H1 (cell line): ENCODE measurements at regions not wholly inside any gene's neighbourhood (a gene's known extent, or its start where the extent isn't known, plus 50 kb on each side); places are given as distances from the start of the nearest gene placed in this dataset.

Experiments
- CTCF ChIA-PET: fragments of 300-600 bp; sonication (Branson Sonifier 250); formaldehyde crosslinking; loops from one replicate; lab custom pipeline; 2021; ENCODE audit not compliant: partially characterized antibody; lab: Charles Lee
- POLR2A ChIA-PET: fragments of 300-600 bp; sonication (Branson Sonifier 250); formaldehyde crosslinking; loops from one replicate; lab custom pipeline; 2021; ENCODE audit warnings: inconsistent platforms; ENCODE audit not compliant: partially characterized antibody; lab: Charles Lee
- DNase-seq, 2 experiments: peaks; one replicate each; pipeline versions ENCODE4 v3.0.0 to v3.0.0-alpha.2; 2010 to 2022; ENCODE audit warnings: low spot score in 2 of 2, low read depth in 1 of 2, mixed read lengths in 1 of 2
- FAIRE-seq: peaks from 2 replicates; lab custom pipeline; 2011; peaks lifted over from hg19 to GRCh38; lab: Jason Lieb, UNC
- H2AFZ ChIP-seq: 2 replicates; pipeline ENCODE4 v1.8.1; 2012; ENCODE audit warnings: low read length, inconsistent platforms
- H2AK5ac ChIP-seq: 2 replicates; pipeline ENCODE4 v1.6.1; 2013; ENCODE audit warnings: low read depth, low read length
- H2BK120ac ChIP-seq: replicated peaks from 2 replicates; pipeline ENCODE3; 2013; ENCODE audit warnings: low read depth, low read length, inconsistent platforms
- H2BK12ac ChIP-seq: 2 replicates; pipeline ENCODE4 v1.6.1; 2013; ENCODE audit warnings: low read depth, low read length
- H2BK15ac ChIP-seq: 2 replicates; pipeline ENCODE4 v1.6.1; 2013; ENCODE audit warnings: low read length
- H2BK20ac ChIP-seq: 2 replicates; pipeline ENCODE4 v1.6.1; 2013; ENCODE audit warnings: low read length
- H2BK5ac ChIP-seq: 2 replicates; pipeline ENCODE4 v1.6.1; 2013; ENCODE audit warnings: low read depth, low read length
- H3K14ac ChIP-seq: 2 replicates; pipeline ENCODE4 v1.6.1; 2013; ENCODE audit warnings: inconsistent platforms; ENCODE audit not compliant: insufficient read length
- H3K18ac ChIP-seq: 2 replicates; pipeline ENCODE4 v1.6.1; 2013; ENCODE audit warnings: low read length; ENCODE audit errors: extremely low read depth
- H3K23ac ChIP-seq: 2 replicates; pipeline ENCODE4 v1.6.1; 2013; ENCODE audit warnings: inconsistent platforms; ENCODE audit not compliant: insufficient read length
- H3K23me2 ChIP-seq: 2 replicates; pipeline ENCODE4 v1.6.1; 2013; ENCODE audit warnings: low read depth, low read length
- H3K27ac ChIP-seq: 2 replicates; pipeline ENCODE4 v1.6.1; 2011; ENCODE audit warnings: low read depth, low read length, inconsistent platforms
- H3K27me3 ChIP-seq, 4 experiments: replicated peaks in 1 of 4; 1 replicate in 1 of 4; 2 replicates in 3 of 4; pipeline versions ENCODE4 v1.6.1 to v1.8.1; 2011 to 2013; ENCODE audit warnings: low read length in 3 of 4, mild to moderate bottlenecking in 3 of 4, inconsistent platforms in 2 of 4, mixed read lengths in 2 of 4, moderate library complexity in 1 of 4; ENCODE audit not compliant: control insufficient read depth in 3 of 4, insufficient read depth in 3 of 4; ENCODE audit errors: extremely low read depth in 1 of 4
- H3K36me3 ChIP-seq, 4 experiments: 2 replicates each; pipeline versions ENCODE4 v1.6.1 to v1.8.1; 2011 to 2013; ENCODE audit warnings: mild to moderate bottlenecking in 4 of 4, low read length in 3 of 4, moderate library complexity in 2 of 4, control low read depth in 1 of 4, inconsistent platforms in 1 of 4; ENCODE audit not compliant: insufficient read depth in 4 of 4, control insufficient read depth in 2 of 4
- H3K4ac ChIP-seq: replicated peaks from 2 replicates; pipeline ENCODE3; 2013; ENCODE audit warnings: low read length, low read depth, mixed read lengths, inconsistent platforms; ENCODE audit not compliant: insufficient read length
- H3K4me1 ChIP-seq, 4 experiments: replicated peaks in 1 of 4; 1 replicate in 1 of 4; 2 replicates in 3 of 4; pipeline versions ENCODE4 v1.6.1 to v1.8.1; 2011 to 2013; ENCODE audit warnings: low read length in 3 of 4, inconsistent platforms in 2 of 4, mixed read lengths in 1 of 4; ENCODE audit not compliant: insufficient read depth in 4 of 4, control insufficient read depth in 3 of 4
- H3K4me2 ChIP-seq, 2 experiments: 2 replicates each; pipeline versions ENCODE4 v1.6.1 to v1.8.1; 2011 to 2013; ENCODE audit warnings: low read depth in 2 of 2, low read length in 2 of 2, control low read depth in 1 of 2, inconsistent platforms in 1 of 2, mild to moderate bottlenecking in 1 of 2; ENCODE audit not compliant: insufficient read depth in 1 of 2
- H3K4me3 ChIP-seq, 4 experiments: fragments of 200-600, 300-600 bp in 1 of 4; sonication (generic), shearing (Covaris generic), sonication (Bioruptor Twin) in 1 of 4; 2 replicates each; pipeline versions ENCODE4 v1.5.1 to v1.8.1; 2011 to 2016; ENCODE audit warnings: low read length in 4 of 4, low read depth in 3 of 4, control low read depth in 2 of 4, inconsistent platforms in 2 of 4, mild to moderate bottlenecking in 2 of 4, mixed read lengths in 1 of 4, moderate library complexity in 1 of 4; ENCODE audit not compliant: insufficient read depth in 2 of 4; ENCODE audit errors: extremely low read depth in 1 of 4
- H3K56ac ChIP-seq: replicated peaks from 2 replicates; pipeline ENCODE3; 2013; ENCODE audit warnings: low read depth, mild to moderate bottlenecking, mixed read lengths, low read length, inconsistent platforms; ENCODE audit not compliant: insufficient read length
- H3K79me1 ChIP-seq: 2 replicates; pipeline ENCODE4 v1.6.1; 2013; ENCODE audit warnings: low read depth, low read length, control low read depth
- H3K79me2 ChIP-seq, 2 experiments: 2 replicates each; pipeline versions ENCODE4 v1.6.1 to v1.8.1; 2012 to 2013; ENCODE audit warnings: low read length in 2 of 2, mild to moderate bottlenecking in 2 of 2, inconsistent platforms in 1 of 2; ENCODE audit not compliant: insufficient read depth in 2 of 2, control insufficient read depth in 1 of 2
- H3K9ac ChIP-seq, 4 experiments: replicated peaks in 1 of 4; 1 replicate in 1 of 4; 2 replicates in 3 of 4; pipeline versions ENCODE4 v1.6.1 to v1.8.1; 2011 to 2013; ENCODE audit warnings: low read depth in 3 of 4, low read length in 3 of 4, control low read depth in 2 of 4, mild to moderate bottlenecking in 2 of 4, moderate library complexity in 2 of 4, inconsistent platforms in 1 of 4; ENCODE audit errors: extremely low read depth in 1 of 4
- H3K9me3 ChIP-seq, 2 experiments: 2 replicates each; pipeline versions ENCODE4 v1.6.1 to v1.8.1; 2012 to 2013; ENCODE audit warnings: mild to moderate bottlenecking in 2 of 2, moderate library complexity in 2 of 2, control low read depth in 1 of 2, inconsistent platforms in 1 of 2, low read depth in 1 of 2, low read length in 1 of 2, mixed read lengths in 1 of 2; ENCODE audit not compliant: insufficient read depth in 2 of 2
- H4K20me1 ChIP-seq, 2 experiments: replicated peaks in 1 of 2; 2 replicates each; pipeline versions ENCODE3 to v1.8.1; 2011 to 2013; ENCODE audit warnings: inconsistent platforms in 2 of 2, low read length in 2 of 2, mild to moderate bottlenecking in 1 of 2; ENCODE audit not compliant: insufficient read depth in 2 of 2, control insufficient read depth in 1 of 2
- H4K5ac ChIP-seq: 2 replicates; pipeline ENCODE4 v1.6.1; 2013; ENCODE audit warnings: low read length, low read depth, mixed read lengths, inconsistent platforms; ENCODE audit not compliant: insufficient read length
- H4K8ac ChIP-seq: 2 replicates; pipeline ENCODE4 v1.8.0; 2013; ENCODE audit warnings: mild to moderate bottlenecking, moderate library complexity, low read length, inconsistent platforms; ENCODE audit not compliant: insufficient read depth; ENCODE audit errors: extremely low read depth
- H4K91ac ChIP-seq: replicated peaks from 2 replicates; pipeline ENCODE3; 2013; ENCODE audit warnings: low read length, mixed read lengths, inconsistent platforms; ENCODE audit not compliant: insufficient read length
- CHD2 ChIP-seq: IDR thresholded peaks from 2 replicates; pipeline ENCODE4 v1.6.1; 2012; ENCODE audit warnings: low read length, improper control_type of control experiment
- FOSL1 ChIP-seq: IDR thresholded peaks from 2 replicates; pipeline ENCODE4 v1.6.1; 2011; ENCODE audit warnings: mild to moderate bottlenecking, low read depth, low read length, moderate library complexity; ENCODE audit not compliant: insufficient read depth
- HDAC2 ChIP-seq, 2 experiments: fragments of 300-600 bp in 1 of 2; sonication (generic) in 1 of 2; IDR thresholded peaks; 2 replicates each; pipeline ENCODE4 v1.6.1; 2011 to 2012; ENCODE audit warnings: low read depth in 2 of 2, low read length in 2 of 2, mild to moderate bottlenecking in 2 of 2, moderate library complexity in 2 of 2, borderline replicate concordance in 1 of 2, inconsistent platforms in 1 of 2
- KDM4A ChIP-seq: IDR thresholded peaks from one replicate; pipeline ENCODE4 v1.7.1; 2012; ENCODE audit warnings: low read depth, mild to moderate bottlenecking, moderate library complexity, low read length, inconsistent platforms; ENCODE audit not compliant: severe bottlenecking
- POLR2A ChIP-seq, 2 experiments: IDR thresholded peaks; 1 replicate in 1 of 2; 2 replicates in 1 of 2; pipeline ENCODE4 v1.6.1; 2011; ENCODE audit warnings: low read depth in 2 of 2, low read length in 2 of 2, mild to moderate bottlenecking in 2 of 2; ENCODE audit errors: control extremely low read depth in 1 of 2
- RBBP5 ChIP-seq: IDR thresholded peaks from 2 replicates; pipeline ENCODE4 v1.7.1; 2012; ENCODE audit warnings: low read depth, mild to moderate bottlenecking, inconsistent platforms, low read length, moderate library complexity, borderline replicate concordance
- WGBS, 2 experiments: shearing (Covaris generic) in 1 of 2; methylation state at CpG; one replicate each; pipeline versions ENCODE4 v1.1.6 to v1.1.7; 2013 to 2015; ENCODE audit warnings: low lambda C conversion rate in 2 of 2, mixed read lengths in 2 of 2, inconsistent platforms in 1 of 2, low coverage in 1 of 2, missing lambda C conversion rate in 1 of 2; ENCODE audit not compliant: insufficient replicate concordance in 2 of 2, insufficient coverage in 1 of 2, insufficient read length in 1 of 2; ENCODE audit errors: extremely low coverage in 1 of 2, missing lambda C conversion rate in 1 of 2; 5-methylcytosine and 5-hydroxymethylcytosine counted together

GRCh38 chr5:112684121-112684520, 53.6 kb upstream of the APC start:
- Histone ChIP-seq H3K4me1 (no peaks in the 10 kb centered on the region; a peak in 1 of 7 replicates), H3K79me2 (no peaks in the 10 kb centered on the region), H2AK5ac (no peak overlapping the region), H3K23ac (no peak overlapping the region), H3K27ac (no peak overlapping the region), H2AFZ (no peak overlapping the region), H3K4me2 (no peak overlapping the region), H3K36me3 (no peaks in the 10 kb centered on the region), H2BK120ac (no peak overlapping the region), H2BK12ac (no peak overlapping the region), H4K5ac (no peak overlapping the region), H3K4ac (no peak overlapping the region), H3K56ac (no peak overlapping the region), H2BK5ac (no peak overlapping the region), H3K4me3 (no peak overlapping the region), H4K91ac (no peak overlapping the region), H3K9ac (no peak overlapping the region), H4K8ac (no peak overlapping the region), H3K23me2 (no peaks in the 10 kb centered on the region), H2BK20ac (no peak overlapping the region), H3K27me3 (peaks cover 0 to 1% (median 0%) of the 10 kb centered on the region in 4 experiments; a peak in 2 of 7 replicates), H3K79me1 (no peaks in the 10 kb centered on the region), H3K14ac (no peak overlapping the region), H4K20me1 (no peaks in the 10 kb centered on the region), H3K18ac (no peak overlapping the region), H2BK15ac (no peak overlapping the region), H3K9me3 (no peaks in the 10 kb centered on the region)
- ChIA-PET CTCF (interaction anchor here (0.6 to 2.8 kb wide), 5 partner anchors 15 to 942 kb away, joined by 3 to 14 read pairs (median 4); no protein-coding TSS in a partner anchor), POLR2A (no interaction called here)
- TF ChIP-seq POLR2A (IDR thresholded peaks at IDR 0.05; ENCODE audit: control extremely low read depth in 1 of 2, low read depth in 2 of 2, low read length in 2 of 2) (no peak), HDAC2 (IDR thresholded peaks at IDR 0.05; ENCODE audit: borderline replicate concordance in 1 of 2, low read depth in 2 of 2, low read length in 2 of 2) (no peak), FOSL1 (no peak), KDM4A (no peak), CHD2 (no peak), RBBP5 (no peak)
- DNase-seq (no peak), FAIRE-seq (no peak)
- WGBS, 2 experiments, result 93% methylated on average over 1 of the region's 1 CpG; no CpG with 5 or more reads in 1 of the 2 experiments
